GM12801 (cell line): ENCODE measurements at regions not wholly inside any gene's neighbourhood (a gene's known extent, or its start where the extent isn't known, plus 50 kb on each side); places are given as distances from the start of the nearest gene placed in this dataset.

ENCODE experiments used
- CTCF ChIP-seq: IDR thresholded peaks from one replicate; pipeline ENCODE4 v1.5.1; 2011; ENCODE audit warnings: control low read depth; ENCODE audit not compliant: insufficient read length; ENCODE audit errors: extremely low read depth

- no peak for TF ChIP-seq CTCF
Observed at GRCh38 chr11:11769782-11770181, 72.0 kb upstream of the USP47 start.

GRCh38 chr11:11769362-11769761, 72.4 kb upstream of the USP47 start:
- TF ChIP-seq CTCF: no peak

- no peak for TF ChIP-seq CTCF
Observed at GRCh38 chr11:11764423-11764803, 77.4 kb upstream of the USP47 start.

- TF ChIP-seq CTCF: no peak
Observed at GRCh38 chr11:11763796-11764422, 77.9 kb upstream of the USP47 start.

- no peak for TF ChIP-seq CTCF
Observed at GRCh38 chr11:11760838-11761237, 80.9 kb upstream of the USP47 start.

- no peak for TF ChIP-seq CTCF
Observed at GRCh38 chr11:11758603-11759196, 83.1 kb upstream of the USP47 start.

GRCh38 chr11:11757909-11758308, 83.9 kb upstream of the USP47 start:
- no peak for TF ChIP-seq CTCF

- TF ChIP-seq CTCF: no peak
Observed at GRCh38 chr11:11756718-11757117, 85.1 kb upstream of the USP47 start.
